ENCODE measurements at regions not wholly inside any gene's neighbourhood (a gene's known extent, or its start where the extent isn't known, plus 50 kb on each side); places are given as distances from the start of the nearest gene placed in this dataset.

DNA sequence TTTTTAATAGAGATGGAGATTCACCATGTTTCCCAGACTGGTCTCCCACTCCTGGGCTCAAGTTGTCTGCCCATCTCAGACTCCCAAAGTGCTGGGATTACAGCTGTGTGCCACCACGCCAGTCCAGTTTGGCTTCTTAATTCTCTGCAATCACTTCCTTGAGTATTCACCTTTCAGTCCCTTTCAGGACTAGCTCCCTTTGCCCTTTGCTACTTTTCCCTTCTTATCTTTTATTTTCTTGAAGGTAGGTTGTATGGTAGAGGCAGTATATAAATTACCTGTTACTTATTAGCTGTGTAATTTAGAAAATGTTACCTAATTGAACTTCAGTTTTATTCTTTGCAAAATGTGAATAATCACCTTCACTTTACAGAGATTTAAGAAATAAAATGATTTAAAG lies 285.8 kb downstream of the FGF9 start:
- Histone ChIP-seq H3K27ac (ENCODE audit: insufficient read depth in 1 of 2, low read depth in 1 of 2, low read length in 2 of 2, poor library complexity in 1 of 2, severe bottlenecking in 2 of 2) (no peak overlapping the region), H3K4me1 (ENCODE audit: control extremely low read depth in 1 of 4, control insufficient read depth in 4 of 4, insufficient read depth in 4 of 4, low read length in 3 of 4) (no peaks in the 10 kb centered on the region), H3K4me3 (ENCODE audit: control insufficient read depth in 1 of 7, extremely low read depth in 1 of 7, insufficient read depth in 4 of 7, low read depth in 2 of 7, low read length in 6 of 7) (no peak overlapping the region), H3K27me3 (replicated peaks in 2 of 5; ENCODE audit: control insufficient read depth in 4 of 5, insufficient read depth in 5 of 5, low read length in 4 of 5) (no peaks in the 10 kb centered on the region), H3K9me3 (ENCODE audit: control extremely low read depth in 1 of 5, control insufficient read depth in 4 of 5, insufficient read depth in 2 of 5, low read depth in 1 of 5, low read length in 4 of 5) (peaks cover 0 to 2% (median 0%) of the 10 kb centered on the region in 5 experiments), H3K36me3 (ENCODE audit: control insufficient read depth in 4 of 4, insufficient read depth in 4 of 4, low read length in 3 of 4) (no peaks in the 10 kb centered on the region)
- ChIA-PET POLR2A (no interaction called here), CTCF (no interaction called here)
- no peak for DNase-seq
- 89% methylated on average over 1 of the region's 1 CpG for WGBS (ENCODE audit: insufficient coverage)

DNA sequence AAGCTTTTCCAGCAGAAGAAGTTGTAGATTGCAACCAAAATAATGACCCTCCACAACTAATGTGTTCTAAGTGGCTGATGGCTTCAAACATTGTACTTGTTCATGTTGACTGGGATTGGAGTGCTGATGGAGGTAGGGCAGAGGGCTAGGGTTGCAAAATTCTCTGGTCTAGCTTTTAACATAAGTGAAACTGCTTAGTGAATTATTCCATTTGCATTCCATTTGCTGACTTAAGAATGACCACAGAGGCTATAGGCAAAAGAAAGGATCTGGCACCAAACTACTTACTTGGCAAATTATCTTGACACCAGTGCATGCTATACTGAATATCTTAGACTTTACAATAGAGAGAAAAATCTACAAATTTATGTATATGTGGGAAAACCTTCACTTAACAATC lies 287.0 kb downstream of the FGF9 start:
- ChIA-PET CTCF (no interaction called here), POLR2A (no interaction called here)
- no peak for DNase-seq
- H3K4me1 ChIP-seq (ENCODE audit: control extremely low read depth in 1 of 4, control insufficient read depth in 4 of 4, insufficient read depth in 4 of 4, low read length in 3 of 4): no peaks in the 10 kb centered on the region
- peaks cover 0 to 4% (median 0%) of the 10 kb centered on the region in 5 experiments for H3K9me3 ChIP-seq (ENCODE audit: control extremely low read depth in 1 of 5, control insufficient read depth in 4 of 5, insufficient read depth in 2 of 5, low read depth in 1 of 5, low read length in 4 of 5)
- H3K36me3 ChIP-seq (ENCODE audit: control insufficient read depth in 4 of 4, insufficient read depth in 4 of 4, low read length in 3 of 4): no peaks in the 10 kb centered on the region
- H3K27ac ChIP-seq (ENCODE audit: insufficient read depth in 1 of 2, low read depth in 1 of 2, low read length in 2 of 2, poor library complexity in 1 of 2, severe bottlenecking in 2 of 2): no peak overlapping the region
- H3K4me3 ChIP-seq (ENCODE audit: control insufficient read depth in 1 of 7, extremely low read depth in 1 of 7, insufficient read depth in 4 of 7, low read depth in 2 of 7, low read length in 6 of 7): no peak overlapping the region
- H3K27me3 ChIP-seq (replicated peaks in 2 of 5; ENCODE audit: control insufficient read depth in 4 of 5, insufficient read depth in 5 of 5, low read length in 4 of 5): no peaks in the 10 kb centered on the region

DNA sequence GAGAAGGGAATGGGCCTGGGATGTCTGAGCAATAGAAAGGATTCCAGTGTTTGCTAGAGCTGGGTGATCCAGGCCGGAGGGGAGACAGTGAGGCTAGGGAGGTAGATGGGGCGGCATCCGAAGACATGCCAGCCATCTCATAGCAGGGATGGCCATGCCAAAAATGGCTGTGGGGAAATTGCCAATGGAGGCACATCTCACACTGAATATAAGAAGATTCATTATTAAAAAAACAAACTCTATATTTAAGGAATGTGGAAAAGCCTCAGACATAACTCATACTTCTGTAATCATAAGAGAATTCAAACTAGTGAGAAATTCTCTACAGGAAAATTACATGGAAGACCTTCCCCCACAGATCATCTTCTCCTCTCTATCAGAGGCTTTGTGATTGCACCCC lies 289.2 kb downstream of the FGF9 start:
- Histone ChIP-seq H3K27me3 (replicated peaks in 2 of 5; ENCODE audit: control insufficient read depth in 4 of 5, insufficient read depth in 5 of 5, low read length in 4 of 5) (no peaks in the 10 kb centered on the region), H3K4me3 (ENCODE audit: control insufficient read depth in 1 of 7, extremely low read depth in 1 of 7, insufficient read depth in 4 of 7, low read depth in 2 of 7, low read length in 6 of 7) (no peak overlapping the region), H3K27ac (ENCODE audit: insufficient read depth in 1 of 2, low read depth in 1 of 2, low read length in 2 of 2, poor library complexity in 1 of 2, severe bottlenecking in 2 of 2) (no peak overlapping the region), H3K36me3 (ENCODE audit: control insufficient read depth in 4 of 4, insufficient read depth in 4 of 4, low read length in 3 of 4) (no peaks in the 10 kb centered on the region), H3K9me3 (ENCODE audit: control extremely low read depth in 1 of 5, control insufficient read depth in 4 of 5, insufficient read depth in 2 of 5, low read depth in 1 of 5, low read length in 4 of 5) (peaks cover 0 to 2% (median 0%) of the 10 kb centered on the region in 5 experiments), H3K4me1 (ENCODE audit: control extremely low read depth in 1 of 4, control insufficient read depth in 4 of 4, insufficient read depth in 4 of 4, low read length in 3 of 4) (no peaks in the 10 kb centered on the region)
- ChIA-PET POLR2A (no interaction called here), CTCF (no interaction called here)
- DNase-seq: no peak
- whole genome bisulfite sequencing (ENCODE audit: insufficient coverage): no CpG with 5 or more reads among the region's 3 CpGs

DNA sequence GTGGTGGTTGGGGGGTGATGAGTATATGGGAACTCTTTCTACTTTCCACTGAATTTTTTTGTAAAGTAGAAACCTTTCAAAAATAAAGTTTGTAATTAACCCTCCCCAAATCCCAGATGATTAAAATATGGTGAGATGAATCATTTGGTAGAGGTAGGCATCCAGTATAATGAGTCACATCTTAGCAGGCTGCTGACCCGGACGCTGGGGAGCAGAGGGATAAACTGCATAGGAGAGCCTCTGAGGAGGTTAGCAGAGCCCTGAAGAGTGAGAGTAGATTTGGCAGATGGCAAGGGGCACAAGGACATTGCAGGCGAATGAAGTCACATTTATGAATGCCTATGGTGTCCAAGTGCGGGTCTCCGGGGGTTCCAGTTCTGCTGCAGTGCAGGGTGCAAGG lies 293.8 kb downstream of the FGF9 start:
- ChIA-PET CTCF (no interaction called here), POLR2A (no interaction called here)
- no peaks in the 10 kb centered on the region for H3K4me1 ChIP-seq (ENCODE audit: control extremely low read depth in 1 of 4, control insufficient read depth in 4 of 4, insufficient read depth in 4 of 4, low read length in 3 of 4)
- no peak overlapping the region for H3K27ac ChIP-seq (ENCODE audit: insufficient read depth in 1 of 2, low read depth in 1 of 2, low read length in 2 of 2, poor library complexity in 1 of 2, severe bottlenecking in 2 of 2)
- no peak for DNase-seq
- no peak overlapping the region for H3K4me3 ChIP-seq (ENCODE audit: control insufficient read depth in 1 of 7, extremely low read depth in 1 of 7, insufficient read depth in 4 of 7, low read depth in 2 of 7, low read length in 6 of 7)
- 96% methylated on average over 3 of the region's 5 CpGs for WGBS (ENCODE audit: insufficient coverage)
- peaks cover 0 to 2% (median 0%) of the 10 kb centered on the region in 5 experiments for H3K9me3 ChIP-seq (ENCODE audit: control extremely low read depth in 1 of 5, control insufficient read depth in 4 of 5, insufficient read depth in 2 of 5, low read depth in 1 of 5, low read length in 4 of 5)
- H3K36me3 ChIP-seq (ENCODE audit: control insufficient read depth in 4 of 4, insufficient read depth in 4 of 4, low read length in 3 of 4): no peaks in the 10 kb centered on the region
- peaks cover 0 to 2% (median 0%) of the 10 kb centered on the region in 5 experiments for H3K27me3 ChIP-seq (replicated peaks in 2 of 5; ENCODE audit: control insufficient read depth in 4 of 5, insufficient read depth in 5 of 5, low read length in 4 of 5)

DNA sequence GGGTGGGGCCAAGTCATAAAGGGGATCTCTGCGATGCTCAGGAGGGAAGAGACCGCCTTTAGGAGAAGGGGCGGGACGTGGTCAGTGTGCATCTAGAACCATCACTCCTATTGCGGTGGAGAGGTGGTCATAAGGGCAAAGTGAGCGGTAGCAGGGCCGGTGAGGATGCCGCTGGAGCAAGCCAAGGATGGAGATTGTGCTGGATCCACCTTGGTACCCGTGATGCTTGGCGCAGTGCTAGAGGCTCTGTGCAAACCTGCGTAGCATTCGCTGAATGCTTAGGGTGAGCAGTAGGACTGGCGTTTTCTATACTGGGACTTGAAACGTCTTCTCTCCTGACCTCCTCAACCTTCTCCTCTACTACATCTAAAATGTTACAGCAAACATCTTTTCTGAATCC lies 294.2 kb downstream of the FGF9 start:
- POLR2A ChIA-PET: no interaction called here
- Histone ChIP-seq H3K4me3 (ENCODE audit: control insufficient read depth in 1 of 7, extremely low read depth in 1 of 7, insufficient read depth in 4 of 7, low read depth in 2 of 7, low read length in 6 of 7) (no peak overlapping the region), H3K36me3 (ENCODE audit: control insufficient read depth in 4 of 4, insufficient read depth in 4 of 4, low read length in 3 of 4) (no peaks in the 10 kb centered on the region), H3K27ac (ENCODE audit: insufficient read depth in 1 of 2, low read depth in 1 of 2, low read length in 2 of 2, poor library complexity in 1 of 2, severe bottlenecking in 2 of 2) (no peak overlapping the region), H3K27me3 (replicated peaks in 2 of 5; ENCODE audit: control insufficient read depth in 4 of 5, insufficient read depth in 5 of 5, low read length in 4 of 5) (peaks cover 0 to 2% (median 0%) of the 10 kb centered on the region in 5 experiments), H3K4me1 (ENCODE audit: control extremely low read depth in 1 of 4, control insufficient read depth in 4 of 4, insufficient read depth in 4 of 4, low read length in 3 of 4) (no peaks in the 10 kb centered on the region), H3K9me3 (ENCODE audit: control extremely low read depth in 1 of 5, control insufficient read depth in 4 of 5, insufficient read depth in 2 of 5, low read depth in 1 of 5, low read length in 4 of 5) (peaks cover 0 to 2% (median 0%) of the 10 kb centered on the region in 5 experiments)
- DNase-seq: no peak
- WGBS (ENCODE audit: insufficient coverage): 94% methylated on average over 12 of the region's 14 CpGs
- CTCF ChIA-PET: no interaction called here

DNA sequence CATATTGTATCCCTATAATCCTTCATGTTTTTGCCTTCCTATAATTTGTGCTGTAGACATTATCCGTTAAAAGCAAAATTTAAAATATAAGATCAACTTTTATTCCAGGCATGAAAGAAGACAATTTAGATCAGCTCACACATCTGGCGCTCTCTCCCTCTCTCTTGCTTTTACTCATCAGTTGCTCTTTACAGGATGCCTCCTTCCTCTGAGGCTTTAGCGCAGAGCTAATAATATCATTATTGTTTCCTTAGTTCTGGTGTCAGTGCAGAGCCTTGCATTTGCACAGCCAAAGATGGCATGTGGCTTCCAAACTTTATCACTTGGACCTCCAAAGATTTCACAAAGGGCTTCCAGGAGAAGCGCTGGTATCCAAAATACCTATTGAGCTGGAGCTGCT lies 295.1 kb downstream of the FGF9 start:
- peaks cover 0 to 2% (median 0%) of the 10 kb centered on the region in 5 experiments for H3K9me3 ChIP-seq (ENCODE audit: control extremely low read depth in 1 of 5, control insufficient read depth in 4 of 5, insufficient read depth in 2 of 5, low read depth in 1 of 5, low read length in 4 of 5)
- no peaks in the 10 kb centered on the region for H3K36me3 ChIP-seq (ENCODE audit: control insufficient read depth in 4 of 4, insufficient read depth in 4 of 4, low read length in 3 of 4)
- WGBS (ENCODE audit: insufficient coverage): 88% methylated on average over 1 of the region's 4 CpGs
- H3K27ac ChIP-seq (ENCODE audit: insufficient read depth in 1 of 2, low read depth in 1 of 2, low read length in 2 of 2, poor library complexity in 1 of 2, severe bottlenecking in 2 of 2): no peak overlapping the region
- ChIA-PET POLR2A (no interaction called here), CTCF (no interaction called here)
- no peaks in the 10 kb centered on the region for H3K4me1 ChIP-seq (ENCODE audit: control extremely low read depth in 1 of 4, control insufficient read depth in 4 of 4, insufficient read depth in 4 of 4, low read length in 3 of 4)
- H3K4me3 ChIP-seq (ENCODE audit: control insufficient read depth in 1 of 7, extremely low read depth in 1 of 7, insufficient read depth in 4 of 7, low read depth in 2 of 7, low read length in 6 of 7): no peak overlapping the region
- no peak for DNase-seq
- peaks cover 0 to 2% (median 0%) of the 10 kb centered on the region in 5 experiments for H3K27me3 ChIP-seq (replicated peaks in 2 of 5; ENCODE audit: control insufficient read depth in 4 of 5, insufficient read depth in 5 of 5, low read length in 4 of 5)

DNA sequence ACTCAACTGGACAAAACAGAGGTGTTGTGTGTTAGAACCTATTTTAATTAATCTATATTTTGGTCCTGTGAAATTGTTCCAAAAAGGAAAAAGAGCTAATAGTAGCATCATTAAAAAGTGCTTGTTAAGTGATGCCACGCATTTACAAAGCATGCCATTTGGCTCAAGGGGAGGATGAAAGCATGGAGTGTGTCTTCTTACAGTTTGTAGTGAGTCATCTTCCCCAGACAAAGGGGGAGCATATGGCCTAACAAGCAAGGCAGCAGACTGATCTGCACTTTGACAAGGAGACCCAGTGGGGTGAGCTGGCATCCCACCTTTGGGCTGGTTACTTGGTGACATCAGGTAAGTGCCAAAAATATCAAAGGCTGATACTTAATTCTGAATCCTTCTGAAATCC lies 297.0 kb downstream of the FGF9 start:
- H3K27me3 ChIP-seq (replicated peaks in 2 of 5; ENCODE audit: control insufficient read depth in 4 of 5, insufficient read depth in 5 of 5, low read length in 4 of 5): peaks cover 0 to 2% (median 0%) of the 10 kb centered on the region in 5 experiments
- ChIA-PET POLR2A (no interaction called here), CTCF (no interaction called here)
- DNase-seq: no peak
- WGBS (ENCODE audit: insufficient coverage): no CpG with 5 or more reads among the region's 1 CpG
- H3K9me3 ChIP-seq (ENCODE audit: control extremely low read depth in 1 of 5, control insufficient read depth in 4 of 5, insufficient read depth in 2 of 5, low read depth in 1 of 5, low read length in 4 of 5): no peaks in the 10 kb centered on the region
- H3K4me3 ChIP-seq (ENCODE audit: control insufficient read depth in 1 of 7, extremely low read depth in 1 of 7, insufficient read depth in 4 of 7, low read depth in 2 of 7, low read length in 6 of 7): no peak overlapping the region
- H3K27ac ChIP-seq (ENCODE audit: insufficient read depth in 1 of 2, low read depth in 1 of 2, low read length in 2 of 2, poor library complexity in 1 of 2, severe bottlenecking in 2 of 2): no peak overlapping the region
- H3K36me3 ChIP-seq (ENCODE audit: control insufficient read depth in 4 of 4, insufficient read depth in 4 of 4, low read length in 3 of 4): no peaks in the 10 kb centered on the region
- no peaks in the 10 kb centered on the region for H3K4me1 ChIP-seq (ENCODE audit: control extremely low read depth in 1 of 4, control insufficient read depth in 4 of 4, insufficient read depth in 4 of 4, low read length in 3 of 4)

Data from common myeloid progenitor, CD34-positive (primary cell).